ENCODE measurements at regions not wholly inside any gene's neighbourhood (a gene's known extent, or its start where the extent isn't known, plus 50 kb on each side); places are given as distances from the start of the nearest gene placed in this dataset.

GRCh38 chr14:44422699-44423098 is 84.4 kb downstream of the FSCB start:
- TF ChIP-seq POLR2A (IDR thresholded peaks at IDR 0.05; ENCODE audit: low read depth) (no peak), POLR2AphosphoS5 (IDR thresholded peaks at IDR 0.05) (no peak), EP300 (IDR thresholded peaks at IDR 0.05) (no peak)
- TF ChIP-seq, protein P1, sequence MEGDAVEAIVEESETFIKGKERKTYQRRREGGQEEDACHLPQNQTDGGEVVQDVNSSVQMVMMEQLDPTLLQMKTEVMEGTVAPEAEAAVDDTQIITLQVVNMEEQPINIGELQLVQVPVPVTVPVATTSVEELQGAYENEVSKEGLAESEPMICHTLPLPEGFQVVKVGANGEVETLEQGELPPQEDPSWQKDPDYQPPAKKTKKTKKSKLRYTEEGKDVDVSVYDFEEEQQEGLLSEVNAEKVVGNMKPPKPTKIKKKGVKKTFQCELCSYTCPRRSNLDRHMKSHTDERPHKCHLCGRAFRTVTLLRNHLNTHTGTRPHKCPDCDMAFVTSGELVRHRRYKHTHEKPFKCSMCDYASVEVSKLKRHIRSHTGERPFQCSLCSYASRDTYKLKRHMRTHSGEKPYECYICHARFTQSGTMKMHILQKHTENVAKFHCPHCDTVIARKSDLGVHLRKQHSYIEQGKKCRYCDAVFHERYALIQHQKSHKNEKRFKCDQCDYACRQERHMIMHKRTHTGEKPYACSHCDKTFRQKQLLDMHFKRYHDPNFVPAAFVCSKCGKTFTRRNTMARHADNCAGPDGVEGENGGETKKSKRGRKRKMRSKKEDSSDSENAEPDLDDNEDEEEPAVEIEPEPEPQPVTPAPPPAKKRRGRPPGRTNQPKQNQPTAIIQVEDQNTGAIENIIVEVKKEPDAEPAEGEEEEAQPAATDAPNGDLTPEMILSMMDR (IDR thresholded peaks at IDR 0.05), result no peak
- 82% methylated on average over 4 of the region's 4 CpGs for WGBS

DNA sequence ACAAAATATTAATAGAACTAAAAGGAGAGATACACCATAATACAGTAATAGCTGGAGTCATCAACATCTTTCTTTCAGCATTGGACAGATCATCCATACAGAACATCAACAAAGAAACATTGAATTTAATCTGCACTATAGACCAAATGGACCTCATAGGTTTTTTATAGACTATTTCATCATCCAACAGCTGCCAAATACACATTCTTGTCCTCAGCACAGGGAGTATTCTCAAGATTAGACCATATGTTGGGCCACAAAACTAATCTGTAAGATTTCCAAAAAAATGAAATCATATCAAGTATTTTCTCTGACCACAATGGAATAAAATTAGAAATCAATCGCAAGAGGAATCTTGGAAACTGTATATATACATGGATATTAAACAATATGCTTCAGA is 86.9 kb downstream of the FSCB start:
- intact Hi-C loops (cut with DNase I), result no loop called here
- no peaks in the 10 kb centered on the region for H3K4me1 ChIP-seq
- WGBS, result 86% methylated on average over 1 of the region's 1 CpG

More at GRCh38 chr14:44422699-44423098, 84.4 kb downstream of the FSCB start:
- no peak overlapping the region for H3K27ac ChIP-seq (replicated peaks in 1 of 4)
- DNase-seq (ENCODE audit: extremely low spot score), result no peak
- H3K9me3 ChIP-seq, result no peaks in the 10 kb centered on the region
- H3K4me3 ChIP-seq, result no peak overlapping the region
- no peaks in the 10 kb centered on the region for H3K4me1 ChIP-seq
- H3K27me3 ChIP-seq, result no peaks in the 10 kb centered on the region
- no peaks in the 10 kb centered on the region for H3K36me3 ChIP-seq
- intact Hi-C loops (cut with DNase I), result no loop called here

GRCh38 chr14:44418856-44419255 is 88.2 kb downstream of the FSCB start:
- 88% methylated on average over 5 of the region's 5 CpGs for WGBS
- intact Hi-C loops (cut with DNase I), result no loop called here
- no peak for TF ChIP-seq POLR2AphosphoS5 (IDR thresholded peaks at IDR 0.05)
- TF ChIP-seq POLR2A (IDR thresholded peaks at IDR 0.05; ENCODE audit: low read depth), result no peak
- TF ChIP-seq EP300 (IDR thresholded peaks at IDR 0.05), result no peak
- TF ChIP-seq, protein P1 (IDR thresholded peaks at IDR 0.05), result no peak
- Histone ChIP-seq H3K4me3 (no peak overlapping the region), H3K27ac (replicated peaks in 1 of 4) (no peak overlapping the region), H3K27me3 (no peaks in the 10 kb centered on the region), H3K4me1 (no peaks in the 10 kb centered on the region), H3K36me3 (no peaks in the 10 kb centered on the region), H3K9me3 (no peaks in the 10 kb centered on the region)
- no peak for DNase-seq (ENCODE audit: extremely low spot score)

More for the DNA sequence above, 86.9 kb downstream of the FSCB start:
- Histone ChIP-seq H3K9me3 (no peaks in the 10 kb centered on the region), H3K27me3 (no peaks in the 10 kb centered on the region), H3K4me3 (no peak overlapping the region), H3K27ac (replicated peaks in 1 of 4) (no peak overlapping the region), H3K36me3 (no peaks in the 10 kb centered on the region)
- DNase-seq (ENCODE audit: extremely low spot score), result no peak
- TF ChIP-seq POLR2A (IDR thresholded peaks at IDR 0.05; ENCODE audit: low read depth), result no peak
- TF ChIP-seq, protein P1 (IDR thresholded peaks at IDR 0.05), result no peak
- no peak for TF ChIP-seq EP300 (IDR thresholded peaks at IDR 0.05)
- TF ChIP-seq POLR2AphosphoS5 (IDR thresholded peaks at IDR 0.05), result no peak

- no peak for DNase-seq (ENCODE audit: extremely low spot score)
- H3K27me3 ChIP-seq, result no peaks in the 10 kb centered on the region
- H3K27ac ChIP-seq (replicated peaks in 1 of 4), result no peak overlapping the region
- intact Hi-C loops (cut with DNase I), result no loop called here
- no peaks in the 10 kb centered on the region for H3K4me1 ChIP-seq
- H3K4me3 ChIP-seq, result no peak overlapping the region
- 87% methylated on average over 1 of the region's 1 CpG for WGBS
- H3K9me3 ChIP-seq, result no peaks in the 10 kb centered on the region
- TF ChIP-seq, protein P1 (IDR thresholded peaks at IDR 0.05), result no peak
- TF ChIP-seq POLR2AphosphoS5 (IDR thresholded peaks at IDR 0.05) (no peak), POLR2A (IDR thresholded peaks at IDR 0.05; ENCODE audit: low read depth) (no peak), EP300 (IDR thresholded peaks at IDR 0.05) (no peak)
- H3K36me3 ChIP-seq, result no peaks in the 10 kb centered on the region
Observed at GRCh38 chr14:44417809-44418208, 89.3 kb downstream of the FSCB start.

- intact Hi-C loops (cut with DNase I), result no loop called here
- Histone ChIP-seq H3K4me1 (no peaks in the 10 kb centered on the region), H3K36me3 (no peaks in the 10 kb centered on the region), H3K4me3 (no peak overlapping the region), H3K27ac (replicated peaks in 1 of 4) (no peak overlapping the region), H3K27me3 (no peaks in the 10 kb centered on the region), H3K9me3 (no peaks in the 10 kb centered on the region)
- DNase-seq (ENCODE audit: extremely low spot score), result no peak
- 61% methylated on average over 1 of the region's 1 CpG for WGBS
- TF ChIP-seq, protein P1 (IDR thresholded peaks at IDR 0.05), result no peak
- TF ChIP-seq POLR2AphosphoS5 (IDR thresholded peaks at IDR 0.05), result no peak
- TF ChIP-seq POLR2A (IDR thresholded peaks at IDR 0.05; ENCODE audit: low read depth), result no peak
- TF ChIP-seq EP300 (IDR thresholded peaks at IDR 0.05), result no peak
Observed at GRCh38 chr14:44414646-44415045, 92.4 kb downstream of the FSCB start.
